GM19395 (cell line): ENCODE measurements at regions not wholly inside any gene's neighbourhood (a gene's known extent, or its start where the extent isn't known, plus 50 kb on each side); places are given as distances from the start of the nearest gene placed in this dataset.
"Not testable (repeated sequence)": the region's sequence is repeated elsewhere in the genome, so short reads cannot be mapped to it uniquely, and the experiment has no call there.

Experiments used
- ATAC-seq: cut with Tn5 transposase; IDR thresholded peaks from one replicate; pipeline ENCODE4 v1.9.1; 2021; ENCODE audit warnings: mild to moderate bottlenecking, moderate library complexity; ENCODE audit not compliant: unreplicated experiment

DNA sequence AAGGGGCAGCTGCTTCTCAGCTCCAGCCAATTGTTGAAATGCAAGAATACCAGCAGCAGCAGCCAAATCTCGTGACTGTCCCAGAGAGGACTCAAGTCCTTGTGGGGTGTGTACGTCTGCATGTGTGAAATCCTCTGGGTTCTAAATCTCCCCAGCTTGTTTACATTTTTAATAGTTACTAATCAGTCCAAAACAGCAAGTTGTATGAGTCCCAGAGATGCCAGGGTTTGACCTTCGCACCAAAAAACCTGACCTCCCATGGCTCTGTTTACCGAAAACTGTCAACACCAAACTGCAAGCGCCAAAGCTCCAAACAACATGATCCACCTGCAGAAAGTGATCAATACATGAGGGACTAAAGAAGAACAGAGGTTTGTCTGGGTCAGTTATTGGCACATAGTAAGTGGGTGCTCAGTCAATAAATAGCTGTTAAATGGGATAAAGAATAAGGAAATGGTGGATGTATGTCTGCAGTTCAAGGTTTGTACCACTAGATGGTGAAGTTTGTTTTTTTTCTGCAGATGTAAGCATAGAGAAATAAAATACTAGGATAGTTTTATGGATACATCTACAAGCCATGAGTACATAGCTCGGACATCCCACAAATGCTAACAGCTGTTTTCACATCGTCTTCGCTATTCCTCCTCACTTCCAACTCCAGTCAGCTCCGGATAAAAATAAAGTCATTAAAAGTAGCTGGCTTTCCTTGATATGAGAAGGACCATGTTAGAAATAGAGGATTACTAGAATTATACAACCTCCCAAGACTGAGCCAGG, 85.3 kb upstream of the ADRB2 start:
- peak; percentile 78 for ATAC-seq

GRCh38 chr5:148741766-148742165, 84.6 kb upstream of the ADRB2 start:
- not testable (repeated sequence) for ATAC-seq

- not testable (repeated sequence) for ATAC-seq
Measured at GRCh38 chr5:148744380-148744779, 82.0 kb upstream of the ADRB2 start.

GRCh38 chr5:148746826-148747535, 79.4 kb upstream of the ADRB2 start:
- peak; percentile 93 for ATAC-seq

- ATAC-seq, result no peak
Measured at GRCh38 chr5:148747536-148747906, 78.9 kb upstream of the ADRB2 start.

- no peak for ATAC-seq
Measured at GRCh38 chr5:148748702-148749392, 77.6 kb upstream of the ADRB2 start.

DNA sequence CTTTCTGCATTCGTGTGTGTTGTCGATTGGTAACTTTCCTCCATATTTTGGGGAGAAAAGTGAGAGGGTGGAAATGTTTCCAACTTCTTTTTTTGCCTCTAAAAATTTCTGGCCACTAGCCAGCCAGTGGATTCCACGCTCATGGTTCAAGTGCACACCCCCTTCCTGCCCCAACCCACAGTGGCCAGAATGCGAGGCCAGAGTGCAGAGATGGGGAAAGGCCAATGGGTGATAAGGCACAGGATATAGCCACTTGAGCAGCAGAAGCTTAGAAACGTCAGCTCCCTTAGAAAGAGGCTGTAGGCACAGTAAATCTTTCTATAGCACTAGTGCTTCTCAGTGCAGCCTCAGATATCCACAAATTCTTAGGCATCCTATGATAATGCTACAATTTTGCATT, 75.8 kb upstream of the ADRB2 start:
- ATAC-seq, result no peak

DNA sequence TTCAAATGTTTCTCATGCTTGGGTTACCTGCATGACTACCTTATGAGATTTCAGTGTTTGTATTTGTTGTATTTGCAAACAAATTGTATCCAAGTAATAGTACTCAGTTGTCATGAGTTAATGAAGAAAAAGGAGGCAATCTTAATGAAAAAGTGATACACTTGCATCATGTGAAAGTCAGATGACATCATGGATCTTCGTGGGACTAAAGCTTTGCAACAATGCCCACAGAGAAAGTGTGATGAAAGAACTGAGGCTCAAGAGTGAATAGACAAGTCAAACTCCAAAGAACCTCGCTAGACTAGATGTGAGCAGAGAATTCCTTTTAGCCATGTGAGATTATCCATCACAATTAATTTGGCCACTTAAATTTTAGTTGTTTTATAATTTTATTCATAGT, 75.4 kb upstream of the ADRB2 start:
- ATAC-seq, result no peak

DNA sequence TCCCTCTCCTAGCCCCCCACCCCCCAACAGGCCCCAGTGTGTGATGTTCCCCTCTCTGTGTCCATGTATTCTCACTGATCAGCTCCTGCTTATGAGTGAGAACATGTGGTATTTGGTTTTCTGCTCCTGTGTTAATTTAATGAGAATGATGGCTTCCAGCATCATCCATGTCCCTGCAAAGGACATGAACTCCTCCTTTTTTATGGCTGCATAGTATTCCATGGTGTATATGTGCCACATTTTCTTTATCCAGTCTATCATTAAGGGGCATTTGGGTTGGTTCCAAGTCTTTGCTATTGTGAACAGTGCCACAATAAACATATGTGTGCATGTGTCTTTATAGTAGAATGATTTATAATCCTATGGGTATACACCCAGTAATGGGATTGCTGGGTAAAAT, 74.0 kb upstream of the ADRB2 start:
- not testable (repeated sequence) for ATAC-seq

DNA sequence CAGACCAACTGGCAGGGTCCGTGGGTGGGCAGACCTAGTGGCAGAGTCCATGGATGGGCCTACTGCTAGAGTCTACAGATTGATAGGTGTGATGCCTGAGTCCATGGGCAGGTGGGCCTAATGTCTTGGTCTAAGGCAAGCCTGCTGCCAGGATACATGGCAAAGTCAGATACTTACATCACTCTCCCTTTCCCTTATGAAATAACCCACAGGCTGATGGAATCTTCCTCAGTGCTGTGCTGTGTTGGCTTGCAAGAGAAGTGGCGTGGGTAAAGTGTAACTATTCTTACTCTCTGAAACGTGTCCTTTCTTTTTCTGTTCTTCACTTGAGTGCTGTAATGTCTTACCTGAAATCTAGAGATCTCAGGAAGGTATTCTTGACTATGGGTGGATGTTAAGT, 67.3 kb upstream of the ADRB2 start:
- no peak for ATAC-seq

GRCh38 chr5:148760945-148761638, 65.3 kb upstream of the ADRB2 start:
- peak; percentile 100 for ATAC-seq

DNA sequence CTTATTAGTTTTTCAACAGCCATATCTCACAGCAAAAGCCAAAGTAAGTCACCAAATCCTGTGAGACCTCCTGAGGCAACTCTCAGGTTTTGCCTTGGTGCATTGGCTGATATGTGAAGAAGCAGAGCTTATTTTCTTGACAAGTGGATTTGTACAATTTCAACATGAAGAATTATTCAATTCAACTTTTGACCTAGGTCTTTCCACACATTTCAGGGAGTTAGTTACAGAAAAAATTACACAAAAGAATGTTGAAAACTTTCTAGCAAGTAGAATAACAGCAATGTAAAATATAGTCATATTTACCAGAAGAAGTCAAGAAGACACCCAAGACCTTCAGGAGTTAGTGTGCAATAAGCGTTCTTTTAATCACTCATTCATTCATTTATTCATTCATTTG, 62.4 kb upstream of the ADRB2 start:
- no peak for ATAC-seq

- ATAC-seq, result no peak
Measured at GRCh38 chr5:148765061-148765460, 61.4 kb upstream of the ADRB2 start.

DNA sequence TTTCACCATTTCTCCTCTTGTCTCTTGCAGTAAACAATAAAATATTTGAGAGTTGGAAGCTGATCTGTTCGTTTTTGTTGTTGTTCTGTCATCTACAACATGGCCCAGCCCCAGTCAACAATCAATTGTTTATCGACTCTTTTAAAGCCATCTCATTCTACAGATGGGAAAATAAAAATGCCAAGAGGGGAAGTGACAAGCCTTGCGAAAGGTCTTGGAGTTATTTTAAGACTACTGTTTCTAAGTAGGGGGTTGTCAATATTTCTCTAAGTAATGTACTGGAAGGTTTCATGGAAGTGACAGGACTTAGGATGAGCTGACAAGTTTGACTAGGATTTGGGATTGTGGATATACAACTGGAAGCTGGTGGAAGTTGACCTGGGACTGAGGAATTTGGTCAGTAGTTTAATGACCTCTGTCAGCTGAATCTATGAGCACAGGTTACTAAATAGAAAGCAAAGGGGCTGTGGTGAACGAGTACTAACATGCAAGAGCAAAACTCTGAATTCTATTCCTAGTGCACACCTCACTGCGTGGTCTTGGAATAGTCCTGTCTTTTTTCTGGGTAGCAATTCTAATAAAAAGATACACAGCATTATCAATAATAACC, 57.5 kb upstream of the ADRB2 start:
- ATAC-seq, result no peak

GRCh38 chr5:148769941-148770340, 56.5 kb upstream of the ADRB2 start:
- ATAC-seq, result no peak

- no peak for ATAC-seq
Measured at GRCh38 chr5:148774313-148774712, 52.1 kb upstream of the ADRB2 start.

GRCh38 chr5:148776261-148776660, 50.1 kb upstream of the ADRB2 start:
- ATAC-seq, result no peak
